Ishikawa (cell line): ENCODE measurements at regions not wholly inside any gene's neighbourhood (a gene's known extent, or its start where the extent isn't known, plus 50 kb on each side); places are given as distances from the start of the nearest gene placed in this dataset.

Experiments used
- CREB1 ChIP-seq: IDR thresholded peaks from 2 replicates; pipeline ENCODE4 v1.6.1; 2012; ENCODE audit warnings: low read depth
- EP300 ChIP-seq: IDR thresholded peaks from 2 replicates; pipeline ENCODE4 v1.6.1; 2012; ENCODE audit warnings: borderline replicate concordance
- TCF12 ChIP-seq: IDR thresholded peaks from 2 replicates; pipeline ENCODE4 v1.6.1; 2012; ENCODE audit warnings: low read depth
- TEAD4 ChIP-seq: IDR thresholded peaks from 2 replicates; pipeline ENCODE4 v1.6.1; 2012
- YY1 ChIP-seq: IDR thresholded peaks from 2 replicates; pipeline ENCODE4 v1.6.1; 2012; ENCODE audit warnings: low read depth
- TF ChIP-seq, protein P1 (sequence below): IDR thresholded peaks from 2 replicates; pipeline ENCODE4 v1.6.1; 2012
- TF ChIP-seq, protein P2 (sequence below): IDR thresholded peaks from 2 replicates; pipeline ENCODE4 v1.6.1; 2012

- TF ChIP-seq, protein P1, sequence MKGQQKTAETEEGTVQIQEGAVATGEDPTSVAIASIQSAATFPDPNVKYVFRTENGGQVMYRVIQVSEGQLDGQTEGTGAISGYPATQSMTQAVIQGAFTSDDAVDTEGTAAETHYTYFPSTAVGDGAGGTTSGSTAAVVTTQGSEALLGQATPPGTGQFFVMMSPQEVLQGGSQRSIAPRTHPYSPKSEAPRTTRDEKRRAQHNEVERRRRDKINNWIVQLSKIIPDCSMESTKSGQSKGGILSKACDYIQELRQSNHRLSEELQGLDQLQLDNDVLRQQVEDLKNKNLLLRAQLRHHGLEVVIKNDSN, result no peak
- TF ChIP-seq TEAD4 (no peak), TCF12 (no peak), YY1 (no peak), EP300 (no peak), CREB1 (no peak)
- TF ChIP-seq, protein P2, sequence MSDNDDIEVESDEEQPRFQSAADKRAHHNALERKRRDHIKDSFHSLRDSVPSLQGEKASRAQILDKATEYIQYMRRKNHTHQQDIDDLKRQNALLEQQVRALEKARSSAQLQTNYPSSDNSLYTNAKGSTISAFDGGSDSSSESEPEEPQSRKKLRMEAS, result no peak
Observed at GRCh38 chrX:108993909-108994308, 257.5 kb upstream of the IRS4 start.
